Endodermal cell (in vitro differentiated cells): ENCODE measurements at regions not wholly inside any gene's neighbourhood (a gene's known extent, or its start where the extent isn't known, plus 50 kb on each side); places are given as distances from the start of the nearest gene placed in this dataset.

ENCODE experiments used
- DNase-seq: peaks from one replicate; pipeline ENCODE4 v3.0.0-alpha.2; 2017
- H3K27ac ChIP-seq: 2 replicates; pipeline ENCODE4 v1.5.1; 2013; ENCODE audit warnings: mild to moderate bottlenecking, low read depth, low read length, moderate library complexity
- H3K27me3 ChIP-seq: 2 replicates; pipeline ENCODE4 v1.6.1; 2013; ENCODE audit warnings: mild to moderate bottlenecking, low read length, moderate library complexity; ENCODE audit not compliant: insufficient read depth, control insufficient read depth, poor library complexity, severe bottlenecking
- H3K36me3 ChIP-seq: 2 replicates; pipeline ENCODE4 v1.7.0; 2013; ENCODE audit warnings: mild to moderate bottlenecking, low read length, moderate library complexity; ENCODE audit not compliant: control insufficient read depth, insufficient read depth
- H3K4me1 ChIP-seq: one replicate; pipeline ENCODE4 v1.7.0; 2013; ENCODE audit warnings: low read length; ENCODE audit not compliant: control insufficient read depth, insufficient read depth
- H3K4me3 ChIP-seq: 2 replicates; pipeline ENCODE4 v1.5.1; 2013; ENCODE audit warnings: mild to moderate bottlenecking, low read length, moderate library complexity
- H3K9ac ChIP-seq: 2 replicates; pipeline ENCODE4 v1.6.1; 2013; ENCODE audit warnings: mild to moderate bottlenecking, low read length, moderate library complexity; ENCODE audit not compliant: poor library complexity, severe bottlenecking; ENCODE audit errors: extremely low read depth
- H3K9me3 ChIP-seq: 2 replicates; pipeline ENCODE4 v1.6.1; 2013; ENCODE audit warnings: mild to moderate bottlenecking, low read length, moderate library complexity; ENCODE audit not compliant: control insufficient read depth
- H3K27ac Mint-ChIP-seq: 2 replicates; pipeline ENCODE4 v1.8.0; 2020; ENCODE audit warnings: mixed read lengths
- H3K27me3 Mint-ChIP-seq: 2 replicates; pipeline ENCODE4 v1.8.0; 2021; ENCODE audit warnings: mild to moderate bottlenecking, mixed read lengths; ENCODE audit not compliant: insufficient read depth
- H3K36me3 Mint-ChIP-seq: 2 replicates; pipeline ENCODE4 v1.8.0; 2020; ENCODE audit warnings: low read depth, mixed read lengths
- H3K4me1 Mint-ChIP-seq: 2 replicates; pipeline ENCODE4 v1.8.0; 2020; ENCODE audit warnings: mixed read lengths
- H3K4me3 Mint-ChIP-seq: 2 replicates; pipeline ENCODE4 v1.8.0; 2020; ENCODE audit warnings: mild to moderate bottlenecking, moderate library complexity, mixed read lengths
- H3K9me3 Mint-ChIP-seq: 2 replicates; pipeline ENCODE4 v1.8.0; 2020; ENCODE audit warnings: mild to moderate bottlenecking, mixed read lengths
- WGBS, 2 experiments: methylation state at CpG; one replicate each; pipeline versions ENCODE4 v1.1.5 to v1.1.7; 2013; ENCODE audit warnings: missing lambda C conversion rate in 2 of 2, mixed read lengths in 1 of 2; ENCODE audit not compliant: insufficient coverage in 1 of 2, insufficient read length in 1 of 2; 5-methylcytosine and 5-hydroxymethylcytosine counted together
- TF ChIP-seq, protein P1 (sequence below): fragments of 200-600 bp; sonication (generic); conservative IDR thresholded peaks from 2 replicates; pipeline ENCODE4 v1.5.0; 2021; ENCODE audit warnings: antibody characterized with exemption, mild to moderate bottlenecking

DNA sequence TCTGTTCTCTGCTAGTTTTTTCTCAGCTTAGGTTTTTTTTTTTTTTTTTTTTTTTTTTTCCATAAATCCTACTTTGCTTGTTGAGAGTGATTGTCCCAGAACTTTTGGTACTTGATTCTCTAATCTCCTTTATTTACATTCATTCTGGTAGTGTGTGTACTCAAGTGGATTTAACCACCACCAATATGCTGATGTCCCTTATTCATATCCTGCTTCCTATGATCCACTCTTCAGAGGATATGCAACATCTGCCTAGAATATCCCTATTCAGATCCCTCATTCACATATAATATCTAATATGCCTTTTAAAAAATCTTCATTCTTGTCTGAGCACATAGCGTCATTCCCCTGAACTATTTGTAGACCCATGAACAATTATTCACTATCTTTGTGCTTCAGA, 342.9 kb downstream of the VGLL3 start:
- TF ChIP-seq, protein P1, sequence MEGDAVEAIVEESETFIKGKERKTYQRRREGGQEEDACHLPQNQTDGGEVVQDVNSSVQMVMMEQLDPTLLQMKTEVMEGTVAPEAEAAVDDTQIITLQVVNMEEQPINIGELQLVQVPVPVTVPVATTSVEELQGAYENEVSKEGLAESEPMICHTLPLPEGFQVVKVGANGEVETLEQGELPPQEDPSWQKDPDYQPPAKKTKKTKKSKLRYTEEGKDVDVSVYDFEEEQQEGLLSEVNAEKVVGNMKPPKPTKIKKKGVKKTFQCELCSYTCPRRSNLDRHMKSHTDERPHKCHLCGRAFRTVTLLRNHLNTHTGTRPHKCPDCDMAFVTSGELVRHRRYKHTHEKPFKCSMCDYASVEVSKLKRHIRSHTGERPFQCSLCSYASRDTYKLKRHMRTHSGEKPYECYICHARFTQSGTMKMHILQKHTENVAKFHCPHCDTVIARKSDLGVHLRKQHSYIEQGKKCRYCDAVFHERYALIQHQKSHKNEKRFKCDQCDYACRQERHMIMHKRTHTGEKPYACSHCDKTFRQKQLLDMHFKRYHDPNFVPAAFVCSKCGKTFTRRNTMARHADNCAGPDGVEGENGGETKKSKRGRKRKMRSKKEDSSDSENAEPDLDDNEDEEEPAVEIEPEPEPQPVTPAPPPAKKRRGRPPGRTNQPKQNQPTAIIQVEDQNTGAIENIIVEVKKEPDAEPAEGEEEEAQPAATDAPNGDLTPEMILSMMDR = no peak
- no peaks in the 10 kb centered on the region for H3K9me3 Mint-ChIP-seq

DNA sequence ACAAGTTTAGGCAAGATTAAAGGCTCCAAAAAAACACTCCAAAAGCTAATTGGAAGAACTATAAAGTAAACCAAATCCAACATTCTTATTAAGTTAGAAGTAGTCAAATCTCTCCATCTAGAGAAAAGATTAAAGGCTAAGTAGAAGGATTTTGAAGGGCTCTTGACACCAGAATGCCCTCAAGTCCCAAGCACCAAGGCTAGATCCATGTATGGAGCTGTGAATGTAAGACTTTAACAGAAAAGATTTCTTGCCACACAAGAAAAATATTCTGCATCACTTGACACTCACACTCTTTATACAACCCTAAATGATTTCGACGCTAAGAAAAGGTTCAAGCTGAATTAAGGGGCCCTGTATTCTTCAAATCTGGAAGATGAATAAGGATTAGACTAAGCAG, 345.2 kb downstream of the VGLL3 start:
- Histone ChIP-seq H3K9ac (no peak overlapping the region), H3K9me3 (no peaks in the 10 kb centered on the region), H3K4me3 (no peak overlapping the region), H3K4me1 (no peaks in the 10 kb centered on the region), H3K27ac (no peak overlapping the region), H3K27me3 (no peaks in the 10 kb centered on the region), H3K36me3 (no peaks in the 10 kb centered on the region)
- WGBS, 2 experiments = 100% methylated on average over 2 of the region's 2 CpGs; no CpG with 5 or more reads in 1 of the 2 experiments
- Mint-ChIP-seq H3K4me3 (no peak overlapping the region), H3K9me3 (no peaks in the 10 kb centered on the region), H3K27me3 (no peaks in the 10 kb centered on the region), H3K4me1 (no peaks in the 10 kb centered on the region), H3K27ac (no peak overlapping the region), H3K36me3 (no peaks in the 10 kb centered on the region)
- TF ChIP-seq, protein P1 = no peak
- DNase-seq = no peak

More for the DNA sequence above, 342.9 kb downstream of the VGLL3 start:
- no peaks in the 10 kb centered on the region for H3K27me3 ChIP-seq
- Mint-ChIP-seq H3K4me3 (no peak overlapping the region), H3K27me3 (no peaks in the 10 kb centered on the region), H3K4me1 (no peaks in the 10 kb centered on the region), H3K27ac (no peak overlapping the region), H3K36me3 (no peaks in the 10 kb centered on the region)
- no peaks in the 10 kb centered on the region for H3K36me3 ChIP-seq
- H3K9ac ChIP-seq = no peak overlapping the region
- no peaks in the 10 kb centered on the region for H3K9me3 ChIP-seq
- no peak overlapping the region for H3K4me3 ChIP-seq
- DNase-seq = no peak
- H3K27ac ChIP-seq = no peak overlapping the region
- WGBS, 2 experiments = 78% methylated on average over 1 of the region's 1 CpG; no CpG with 5 or more reads in 1 of the 2 experiments
- H3K4me1 ChIP-seq = no peaks in the 10 kb centered on the region

DNA sequence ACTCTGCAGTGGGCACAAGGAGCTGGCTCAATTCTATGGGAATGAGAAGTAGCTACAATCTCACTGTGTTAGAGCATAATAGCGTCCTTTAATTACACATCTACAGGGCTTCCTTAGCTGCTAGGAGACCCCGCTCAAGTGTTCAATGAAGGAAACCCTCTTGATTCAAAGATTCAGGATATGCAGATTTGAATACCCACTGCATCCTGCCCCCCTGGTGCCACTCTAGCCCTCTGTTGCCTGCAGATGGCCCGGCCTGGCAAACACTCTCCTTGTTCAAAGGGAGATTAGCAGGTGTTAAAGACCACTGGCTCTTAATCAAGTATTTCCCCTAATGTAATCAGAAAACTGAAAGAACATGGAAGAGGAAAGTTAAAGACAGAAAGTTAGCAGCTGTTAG, 356.6 kb downstream of the VGLL3 start:
- no peak overlapping the region for H3K27ac Mint-ChIP-seq
- H3K9me3 ChIP-seq = no peaks in the 10 kb centered on the region
- H3K9ac ChIP-seq = no peak overlapping the region
- TF ChIP-seq, protein P1 = no peak
- peaks cover 5% of the 10 kb centered on the region for H3K4me1 Mint-ChIP-seq
- H3K4me1 ChIP-seq = no peaks in the 10 kb centered on the region
- WGBS, 2 experiments = 85 to 87% methylated on average over 2 to 3 of the region's 3 CpGs
- DNase-seq = no peak
- no peak overlapping the region for H3K4me3 Mint-ChIP-seq
- H3K27ac ChIP-seq = no peak overlapping the region
- H3K4me3 ChIP-seq = no peak overlapping the region
- H3K9me3 Mint-ChIP-seq = peaks cover 2% of the 10 kb centered on the region
- H3K27me3 ChIP-seq = no peaks in the 10 kb centered on the region
- no peaks in the 10 kb centered on the region for H3K36me3 Mint-ChIP-seq
- H3K27me3 Mint-ChIP-seq = no peaks in the 10 kb centered on the region
- no peaks in the 10 kb centered on the region for H3K36me3 ChIP-seq
